ENCODE measurements at regions not wholly inside any gene's neighbourhood (a gene's known extent, or its start where the extent isn't known, plus 50 kb on each side); places are given as distances from the start of the nearest gene placed in this dataset.

DNA sequence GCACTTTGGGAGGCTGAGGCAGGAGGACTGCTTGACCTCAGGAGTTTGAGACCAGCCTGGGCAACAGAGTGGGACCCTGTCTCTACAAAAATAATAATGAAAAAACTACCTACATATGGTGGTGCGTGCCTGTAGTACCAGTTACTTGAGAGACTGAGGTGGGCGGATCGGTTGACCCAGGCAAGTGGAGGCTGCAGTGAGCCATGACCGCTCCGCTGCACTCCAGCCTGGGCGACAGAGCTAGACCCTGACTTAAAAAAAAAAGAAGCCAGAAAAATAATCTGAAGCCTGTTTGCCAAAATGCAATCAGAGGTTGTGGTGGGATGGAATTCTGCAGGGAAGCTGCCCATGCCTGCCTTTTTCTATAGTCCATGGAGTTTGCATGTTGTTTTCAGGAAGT is 50.4 kb upstream of the GGTA1 start:
- Histone ChIP-seq H3K36me3 (replicated peaks; ENCODE audit: insufficient read depth, low read length) (no peaks in the 10 kb centered on the region), H3K27ac (ENCODE audit: low read length) (no peak overlapping the region), H4K20me1 (ENCODE audit: insufficient read depth, low read length) (no peaks in the 10 kb centered on the region), H3K4me3 (ENCODE audit: low read length) (no peak overlapping the region), H3K4me2 (ENCODE audit: low read depth, low read length) (peak overlapping the region; percentile 42; the same call in 1 of the 2 replicates), H3K9ac (ENCODE audit: low read length) (no peak overlapping the region), H3K27me3 (replicated peaks; ENCODE audit: insufficient read depth, low read length) (peaks cover 10% of the 10 kb centered on the region; the same call in 1 of the 2 replicates), H3F3A (ENCODE audit: insufficient read depth, low read length) (no peaks in the 10 kb centered on the region), H3K9me2 (replicated peaks; ENCODE audit: insufficient read depth, low read length) (no peaks in the 10 kb centered on the region), H3K79me2 (ENCODE audit: low read length) (no peaks in the 10 kb centered on the region), H3K9me3 (replicated peaks; ENCODE audit: insufficient read depth, low read length) (no peaks in the 10 kb centered on the region), H3K4me1 (ENCODE audit: low read length) (no peaks in the 10 kb centered on the region), H2AFZ (ENCODE audit: low read length) (no peak overlapping the region)
- no peak for DNase-seq
- no peak for TF ChIP-seq EZH2phosphoT487 (IDR thresholded peaks at IDR 0.05; ENCODE audit: low read length)
- TF ChIP-seq, protein P1, sequence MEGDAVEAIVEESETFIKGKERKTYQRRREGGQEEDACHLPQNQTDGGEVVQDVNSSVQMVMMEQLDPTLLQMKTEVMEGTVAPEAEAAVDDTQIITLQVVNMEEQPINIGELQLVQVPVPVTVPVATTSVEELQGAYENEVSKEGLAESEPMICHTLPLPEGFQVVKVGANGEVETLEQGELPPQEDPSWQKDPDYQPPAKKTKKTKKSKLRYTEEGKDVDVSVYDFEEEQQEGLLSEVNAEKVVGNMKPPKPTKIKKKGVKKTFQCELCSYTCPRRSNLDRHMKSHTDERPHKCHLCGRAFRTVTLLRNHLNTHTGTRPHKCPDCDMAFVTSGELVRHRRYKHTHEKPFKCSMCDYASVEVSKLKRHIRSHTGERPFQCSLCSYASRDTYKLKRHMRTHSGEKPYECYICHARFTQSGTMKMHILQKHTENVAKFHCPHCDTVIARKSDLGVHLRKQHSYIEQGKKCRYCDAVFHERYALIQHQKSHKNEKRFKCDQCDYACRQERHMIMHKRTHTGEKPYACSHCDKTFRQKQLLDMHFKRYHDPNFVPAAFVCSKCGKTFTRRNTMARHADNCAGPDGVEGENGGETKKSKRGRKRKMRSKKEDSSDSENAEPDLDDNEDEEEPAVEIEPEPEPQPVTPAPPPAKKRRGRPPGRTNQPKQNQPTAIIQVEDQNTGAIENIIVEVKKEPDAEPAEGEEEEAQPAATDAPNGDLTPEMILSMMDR (IDR thresholded peaks at IDR 0.05; ENCODE audit: low read length): no peak
- TF ChIP-seq EZH2 (optimal IDR thresholded peaks at IDR 0.05; ENCODE audit: low read depth, low read length): no peak

- H4K20me1 ChIP-seq (ENCODE audit: insufficient read depth, low read length): no peaks in the 10 kb centered on the region
- H3K9me2 ChIP-seq (replicated peaks; ENCODE audit: insufficient read depth, low read length): no peaks in the 10 kb centered on the region
- H3K4me1 ChIP-seq (ENCODE audit: low read length): no peaks in the 10 kb centered on the region
- no peak overlapping the region for H3K4me3 ChIP-seq (ENCODE audit: low read length)
- H3K27me3 ChIP-seq (replicated peaks; ENCODE audit: insufficient read depth, low read length): peaks cover 10% of the 10 kb centered on the region; the same call in 1 of the 2 replicates
- H3F3A ChIP-seq (ENCODE audit: insufficient read depth, low read length): no peaks in the 10 kb centered on the region
- no peaks in the 10 kb centered on the region for H3K36me3 ChIP-seq (replicated peaks; ENCODE audit: insufficient read depth, low read length)
- H3K27ac ChIP-seq (ENCODE audit: low read length): no peak overlapping the region
- TF ChIP-seq EZH2phosphoT487 (IDR thresholded peaks at IDR 0.05; ENCODE audit: low read length): no peak
- TF ChIP-seq, protein P1 (IDR thresholded peaks at IDR 0.05; ENCODE audit: low read length): peak; percentile 80
- peak overlapping the region; percentile 42; the same call in 1 of the 2 replicates for H3K4me2 ChIP-seq (ENCODE audit: low read depth, low read length)
- no peak overlapping the region for H3K9ac ChIP-seq (ENCODE audit: low read length)
- H3K79me2 ChIP-seq (ENCODE audit: low read length): no peaks in the 10 kb centered on the region
- no peaks in the 10 kb centered on the region for H3K9me3 ChIP-seq (replicated peaks; ENCODE audit: insufficient read depth, low read length)
- DNase-seq: peak; percentile 58
- H2AFZ ChIP-seq (ENCODE audit: low read length): peak overlapping the region; percentile 63; the same call in 1 of the 2 replicates
Observed at GRCh38 chr9:121550569-121551512, 51.2 kb upstream of the GGTA1 start.

GRCh38 chr9:121551985-121552753 is 52.5 kb upstream of the GGTA1 start:
- no peak overlapping the region for H2AFZ ChIP-seq (ENCODE audit: low read length)
- no peaks in the 10 kb centered on the region for H4K20me1 ChIP-seq (ENCODE audit: insufficient read depth, low read length)
- H3F3A ChIP-seq (ENCODE audit: insufficient read depth, low read length): no peaks in the 10 kb centered on the region
- H3K9me2 ChIP-seq (replicated peaks; ENCODE audit: insufficient read depth, low read length): no peaks in the 10 kb centered on the region
- peaks cover 6% of the 10 kb centered on the region; the same call in 1 of the 2 replicates for H3K27me3 ChIP-seq (replicated peaks; ENCODE audit: insufficient read depth, low read length)
- H3K36me3 ChIP-seq (replicated peaks; ENCODE audit: insufficient read depth, low read length): no peaks in the 10 kb centered on the region
- H3K9ac ChIP-seq (ENCODE audit: low read length): no peak overlapping the region
- no peak for TF ChIP-seq EZH2phosphoT487 (IDR thresholded peaks at IDR 0.05; ENCODE audit: low read length)
- TF ChIP-seq, protein P1 (IDR thresholded peaks at IDR 0.05; ENCODE audit: low read length): no peak
- no peak for TF ChIP-seq EZH2 (optimal IDR thresholded peaks at IDR 0.05; ENCODE audit: low read depth, low read length)
- no peak overlapping the region for H3K4me2 ChIP-seq (ENCODE audit: low read depth, low read length)
- no peak overlapping the region for H3K27ac ChIP-seq (ENCODE audit: low read length)
- H3K79me2 ChIP-seq (ENCODE audit: low read length): no peaks in the 10 kb centered on the region
- no peak for DNase-seq
- no peaks in the 10 kb centered on the region for H3K4me1 ChIP-seq (ENCODE audit: low read length)
- H3K4me3 ChIP-seq (ENCODE audit: low read length): no peak overlapping the region
- no peaks in the 10 kb centered on the region for H3K9me3 ChIP-seq (replicated peaks; ENCODE audit: insufficient read depth, low read length)
